Endothelial cell of umbilical vein (primary cell): ENCODE measurements at regions not wholly inside any gene's neighbourhood (a gene's known extent, or its start where the extent isn't known, plus 50 kb on each side); places are given as distances from the start of the nearest gene placed in this dataset.

Experiments used
- BruUV-seq: library from RNA; stranded (reverse); fragments of 400-500 nt; replicated peaks from 2 replicates; lab custom pipeline; 2021; lab: Mats Ljungman, UMichigan
- CTCF ChIA-PET: fragments of 300-600, 350-600 bp; sonication (Branson Sonifier 250); formaldehyde crosslinking; loops from one replicate; lab custom pipeline; 2021; ENCODE audit warnings: antibody characterized with exemption, inconsistent platforms; lab: Charles Lee
- POLR2A ChIA-PET: fragments of 300-600, 350-600 bp; sonication (Branson Sonifier 250); formaldehyde crosslinking; loops from one replicate; lab custom pipeline; 2021; ENCODE audit warnings: antibody characterized with exemption, inconsistent platforms; lab: Charles Lee
- DNase-seq: peaks from one replicate; pipeline ENCODE4 v3.0.0-alpha.2; 2011; ENCODE audit warnings: low read depth, low spot score
- FAIRE-seq: peaks from 2 replicates; lab custom pipeline; 2011; peaks lifted over from hg19 to GRCh38; lab: Jason Lieb, UNC
- H2AFZ ChIP-seq: 2 replicates; pipeline ENCODE4 v1.6.0; 2012; ENCODE audit warnings: low read depth, low read length, control low read depth, inconsistent platforms
- H3K27ac ChIP-seq: 2 replicates; pipeline ENCODE4 v1.5.1; 2011; ENCODE audit warnings: low read depth, mild to moderate bottlenecking, control low read depth, low read length, moderate library complexity; ENCODE audit not compliant: insufficient read depth
- H3K27me3 ChIP-seq, 2 experiments: 2 replicates each; pipeline versions ENCODE4 v1.6.0 to v1.6.1; 2011; ENCODE audit warnings: low read length in 2 of 2, mixed read lengths in 1 of 2; ENCODE audit not compliant: control insufficient read depth in 2 of 2, insufficient read depth in 2 of 2
- H3K36me3 ChIP-seq, 2 experiments: 2 replicates in 1 of 2; 3 replicates in 1 of 2; pipeline ENCODE4 v1.5.1; 2011; ENCODE audit warnings: low read length in 2 of 2, mild to moderate bottlenecking in 1 of 2, moderate library complexity in 1 of 2; ENCODE audit not compliant: control insufficient read depth in 2 of 2, insufficient read depth in 2 of 2; ENCODE audit errors: extremely low read depth in 1 of 2
- H3K4me1 ChIP-seq: 3 replicates; pipeline ENCODE4 v1.5.1; 2011; ENCODE audit warnings: mild to moderate bottlenecking, low read length; ENCODE audit not compliant: control insufficient read depth, insufficient read depth; ENCODE audit errors: extremely low read depth
- H3K4me2 ChIP-seq: 2 replicates; pipeline ENCODE4 v1.6.1; 2011; ENCODE audit warnings: low read length, control low read depth, mixed read lengths; ENCODE audit not compliant: insufficient read depth
- H3K4me3 ChIP-seq, 3 experiments: fragments of 200-600 bp in 1 of 3; sonication (generic), shearing (Covaris generic) in 1 of 3; replicated peaks in 1 of 3; 2 replicates each; pipeline ENCODE4 v1.5.1; 2011 to 2016; ENCODE audit warnings: control low read depth in 3 of 3, low read length in 3 of 3, mild to moderate bottlenecking in 2 of 3, inconsistent platforms in 1 of 3, low read depth in 1 of 3, moderate library complexity in 1 of 3; ENCODE audit not compliant: insufficient read depth in 1 of 3
- H3K79me2 ChIP-seq: 2 replicates; pipeline ENCODE4 v1.6.0; 2012; ENCODE audit warnings: low read length, inconsistent platforms; ENCODE audit not compliant: control insufficient read depth, insufficient read depth
- H3K9ac ChIP-seq: replicated peaks from 2 replicates; pipeline ENCODE3; 2011; ENCODE audit warnings: low read length, control low read depth; ENCODE audit not compliant: insufficient read depth; ENCODE audit errors: extremely low read depth
- H3K9me1 ChIP-seq: replicated peaks from 3 replicates; pipeline ENCODE4 v1.6.0; 2011; ENCODE audit warnings: mild to moderate bottlenecking, low read length; ENCODE audit not compliant: control insufficient read depth, insufficient read depth; ENCODE audit errors: extremely low read depth
- H3K9me3 ChIP-seq: replicated peaks from 2 replicates; pipeline ENCODE4 v1.5.1; 2012; ENCODE audit warnings: low read length, inconsistent platforms; ENCODE audit not compliant: control insufficient read depth, insufficient read depth
- H4K20me1 ChIP-seq: replicated peaks from 2 replicates; pipeline ENCODE3; 2011; ENCODE audit warnings: mild to moderate bottlenecking, low read length; ENCODE audit not compliant: control insufficient read depth, insufficient read depth; ENCODE audit errors: extremely low read depth
- EZH2 ChIP-seq: IDR thresholded peaks from 2 replicates; pipeline ENCODE4 v1.6.1; 2012; ENCODE audit warnings: borderline replicate concordance, low read depth, mild to moderate bottlenecking, moderate library complexity, low read length, inconsistent platforms; ENCODE audit not compliant: severe bottlenecking
- FOS ChIP-seq: IDR thresholded peaks from 2 replicates; pipeline ENCODE4 v1.6.1; 2011; ENCODE audit warnings: mild to moderate bottlenecking, low read length, moderate library complexity, borderline replicate concordance; ENCODE audit not compliant: insufficient read depth
- GATA2 ChIP-seq: IDR thresholded peaks from 2 replicates; pipeline ENCODE4 v1.7.0; 2011; ENCODE audit warnings: low read depth, mild to moderate bottlenecking, moderate library complexity, mixed read lengths, low read length; ENCODE audit not compliant: insufficient read length, insufficient read depth
- JUN ChIP-seq: IDR thresholded peaks from 2 replicates; pipeline ENCODE4 v1.6.1; 2011; ENCODE audit warnings: borderline replicate concordance, low read depth; ENCODE audit not compliant: insufficient read length, insufficient read depth
- MAX ChIP-seq: IDR thresholded peaks from 2 replicates; pipeline ENCODE4 v1.6.1; 2011; ENCODE audit not compliant: insufficient read depth, insufficient read length
- MYC ChIP-seq: IDR thresholded peaks from one replicate; pipeline ENCODE4 v1.6.1; 2011; ENCODE audit warnings: mild to moderate bottlenecking, low read depth, low read length
- POLR2A ChIP-seq: IDR thresholded peaks from 2 replicates; pipeline ENCODE4 v1.6.1; 2012; ENCODE audit warnings: low read depth, mild to moderate bottlenecking, control low read depth, low read length
- POLR2AphosphoS5 ChIP-seq: IDR thresholded peaks from 2 replicates; pipeline ENCODE4 v1.6.1; 2012; ENCODE audit warnings: low read depth, mild to moderate bottlenecking, control low read depth, low read length, moderate library complexity; ENCODE audit not compliant: insufficient read depth
- dilution Hi-C: fragments of 300-500 bp; cut with MboI; formaldehyde crosslinking; loops from one replicate; pipeline ENCODE4 v1.15.0; 2019; ENCODE audit warnings: low sequenced_read_pairs; ENCODE audit not compliant: extremely low pct_ligation_motif_present
- intact Hi-C: fragments of 100-400 bp; cut with micrococcal nuclease; formaldehyde crosslinking; loops from one replicate; pipeline ENCODE4 v1.10.0; 2022
- TF ChIP-seq, protein P1 (sequence below), 2 donors: IDR thresholded peaks; 1 replicate in 1 of 2; 2 replicates in 1 of 2; pipeline ENCODE4 v1.5.1; 2011; ENCODE audit warnings: low read length in 2 of 2, mild to moderate bottlenecking in 2 of 2, moderate library complexity in 2 of 2, control low read depth in 1 of 2, inconsistent platforms in 1 of 2, low read depth in 1 of 2; ENCODE audit not compliant: insufficient read depth in 1 of 2; ENCODE audit errors: extremely low read depth in 1 of 2

GRCh38 chr2:83887757-83888156, 571.3 kb downstream of the SUCLG1 start:
- CTCF ChIA-PET = no interaction called here
- no peak for TF ChIP-seq GATA2
- TF ChIP-seq MAX = no peak
- TF ChIP-seq EZH2 = no peak
- no peak for TF ChIP-seq JUN
- no peak for TF ChIP-seq POLR2A
- TF ChIP-seq FOS = no peak
- TF ChIP-seq, protein P1, sequence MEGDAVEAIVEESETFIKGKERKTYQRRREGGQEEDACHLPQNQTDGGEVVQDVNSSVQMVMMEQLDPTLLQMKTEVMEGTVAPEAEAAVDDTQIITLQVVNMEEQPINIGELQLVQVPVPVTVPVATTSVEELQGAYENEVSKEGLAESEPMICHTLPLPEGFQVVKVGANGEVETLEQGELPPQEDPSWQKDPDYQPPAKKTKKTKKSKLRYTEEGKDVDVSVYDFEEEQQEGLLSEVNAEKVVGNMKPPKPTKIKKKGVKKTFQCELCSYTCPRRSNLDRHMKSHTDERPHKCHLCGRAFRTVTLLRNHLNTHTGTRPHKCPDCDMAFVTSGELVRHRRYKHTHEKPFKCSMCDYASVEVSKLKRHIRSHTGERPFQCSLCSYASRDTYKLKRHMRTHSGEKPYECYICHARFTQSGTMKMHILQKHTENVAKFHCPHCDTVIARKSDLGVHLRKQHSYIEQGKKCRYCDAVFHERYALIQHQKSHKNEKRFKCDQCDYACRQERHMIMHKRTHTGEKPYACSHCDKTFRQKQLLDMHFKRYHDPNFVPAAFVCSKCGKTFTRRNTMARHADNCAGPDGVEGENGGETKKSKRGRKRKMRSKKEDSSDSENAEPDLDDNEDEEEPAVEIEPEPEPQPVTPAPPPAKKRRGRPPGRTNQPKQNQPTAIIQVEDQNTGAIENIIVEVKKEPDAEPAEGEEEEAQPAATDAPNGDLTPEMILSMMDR (IDR thresholded peaks at IDR 0.05; ENCODE audit: extremely low read depth in 1 of 2, insufficient read depth in 1 of 2, low read depth in 1 of 2, low read length in 2 of 2) = no peak
- no peak for TF ChIP-seq POLR2AphosphoS5
- no peak for TF ChIP-seq MYC

More at GRCh38 chr2:83887757-83888156, 571.3 kb downstream of the SUCLG1 start:
- no peaks in the 10 kb centered on the region for H3K4me1 ChIP-seq
- no peaks in the 10 kb centered on the region for H3K36me3 ChIP-seq
- dilution Hi-C loops = no loop called here
- H3K27me3 ChIP-seq = no peaks in the 10 kb centered on the region
- no peak overlapping the region for H3K4me3 ChIP-seq
- no peak overlapping the region for H3K27ac ChIP-seq
- DNase-seq = no peak
- FAIRE-seq = no peak
- no peak overlapping the region for H2AFZ ChIP-seq
- H4K20me1 ChIP-seq = no peaks in the 10 kb centered on the region
- H3K9ac ChIP-seq = no peak overlapping the region
- no peak overlapping the region for H3K4me2 ChIP-seq
- no peaks in the 10 kb centered on the region for H3K9me3 ChIP-seq
- H3K79me2 ChIP-seq = no peaks in the 10 kb centered on the region
- BruUV-seq = no TSS peak
- POLR2A ChIA-PET = no interaction called here
- intact Hi-C loops = no loop called here
- no peaks in the 10 kb centered on the region for H3K9me1 ChIP-seq
